GM19372 (cell line): ENCODE measurements at regions not wholly inside any gene's neighbourhood (a gene's known extent, or its start where the extent isn't known, plus 50 kb on each side); places are given as distances from the start of the nearest gene placed in this dataset.
"Not testable (repeated sequence)": the region's sequence is repeated elsewhere in the genome, so short reads cannot be mapped to it uniquely, and the experiment has no call there.

Source experiments
- ATAC-seq: cut with Tn5 transposase; IDR thresholded peaks from one replicate; pipeline ENCODE4 v1.9.1; 2021; ENCODE audit warnings: mild to moderate bottlenecking, low read depth, moderate library complexity; ENCODE audit not compliant: unreplicated experiment

DNA sequence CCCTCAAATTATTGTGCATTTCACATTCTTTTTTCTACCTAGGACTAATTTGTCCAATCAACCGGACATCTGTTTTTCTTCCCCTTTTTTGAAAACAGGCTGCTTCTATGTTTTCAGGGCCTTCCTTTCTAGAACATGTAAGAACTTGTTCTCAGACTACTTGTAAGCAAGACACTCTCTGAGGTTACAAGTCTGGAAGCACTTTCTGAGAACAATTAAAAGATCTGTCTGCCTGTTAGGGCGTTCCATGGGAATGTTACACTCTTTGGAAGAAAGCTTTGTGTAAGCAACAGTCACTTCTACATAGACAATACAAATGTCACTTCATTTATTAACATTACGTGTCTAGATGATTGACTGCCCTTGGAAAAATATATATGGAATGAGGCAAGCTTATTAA lies 50.9 kb upstream of the HSPB3 start:
- no peak for ATAC-seq

- no peak for ATAC-seq
Observed at GRCh38 chr5:54403885-54404416, 51.5 kb upstream of the HSPB3 start.

- ATAC-seq, result no peak
Observed at GRCh38 chr5:54403121-54403520, 52.4 kb upstream of the HSPB3 start.

GRCh38 chr5:54401515-54401914 lies 54.0 kb upstream of the HSPB3 start:
- peak; percentile 74 for ATAC-seq

DNA sequence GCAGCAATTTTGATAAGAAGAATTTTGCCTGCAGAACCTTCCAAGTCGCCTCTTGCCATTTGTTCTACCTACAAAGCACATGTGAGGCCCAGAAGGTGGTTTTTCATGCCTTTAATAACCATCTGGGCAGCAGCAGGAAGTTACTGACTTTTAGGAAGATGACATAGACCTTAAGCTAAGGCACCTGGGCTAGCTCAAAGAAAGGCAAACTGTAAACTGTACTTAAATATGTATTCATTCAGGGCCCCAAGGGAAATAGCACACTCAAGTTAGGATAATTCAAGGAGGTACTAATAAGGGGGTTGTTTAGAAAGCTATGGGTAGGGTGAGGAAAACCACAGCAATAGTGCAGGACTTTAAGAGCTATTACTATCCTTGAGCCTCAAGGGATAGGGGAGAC lies 57.3 kb upstream of the HSPB3 start:
- ATAC-seq, result no peak

- no peak for ATAC-seq
Observed at GRCh38 chr5:54397420-54397819, 58.1 kb upstream of the HSPB3 start.

DNA sequence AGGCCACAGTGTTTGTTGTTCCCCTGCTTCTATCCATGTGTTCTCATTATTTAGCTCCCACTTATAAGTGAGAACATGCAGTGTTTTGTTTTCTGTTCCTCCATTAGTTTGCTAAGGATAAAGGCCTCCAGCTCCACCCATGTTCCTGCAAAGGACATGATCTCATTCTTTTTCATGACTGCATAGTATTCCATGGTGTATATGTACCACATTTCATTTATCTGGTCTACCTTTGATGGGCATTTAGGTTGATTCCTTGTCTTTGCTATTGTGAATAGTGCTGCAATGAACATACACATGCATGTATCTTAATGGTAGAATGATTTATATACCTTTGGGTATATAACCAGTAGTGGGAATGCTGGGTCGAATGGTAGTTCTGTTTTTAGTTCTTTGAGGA lies 62.5 kb upstream of the HSPB3 start:
- ATAC-seq, result not testable (repeated sequence)

DNA sequence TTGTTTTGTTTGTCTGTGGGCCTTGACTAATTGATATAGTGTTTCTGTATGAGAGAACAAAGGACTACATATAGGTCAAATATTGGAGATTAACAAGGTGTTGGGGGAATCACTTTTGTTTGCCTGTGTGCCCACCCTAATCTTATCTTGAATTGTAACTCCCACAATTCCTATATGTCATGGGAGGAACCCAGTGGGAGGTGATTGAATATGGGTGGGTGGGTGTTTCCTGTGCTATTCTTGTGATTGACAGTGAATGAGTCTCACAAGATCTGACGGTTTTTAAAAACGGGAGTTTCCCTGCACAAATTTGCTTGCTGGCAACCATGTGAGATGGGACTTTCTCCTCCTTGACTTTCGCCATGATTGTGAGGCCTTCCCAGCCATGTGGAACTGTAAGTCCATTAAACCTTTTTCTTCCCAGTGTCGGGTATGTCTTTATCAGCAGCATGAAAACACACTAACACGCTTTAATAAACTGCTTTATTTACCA lies 64.9 kb upstream of the HSPB3 start:
- no peak for ATAC-seq

DNA sequence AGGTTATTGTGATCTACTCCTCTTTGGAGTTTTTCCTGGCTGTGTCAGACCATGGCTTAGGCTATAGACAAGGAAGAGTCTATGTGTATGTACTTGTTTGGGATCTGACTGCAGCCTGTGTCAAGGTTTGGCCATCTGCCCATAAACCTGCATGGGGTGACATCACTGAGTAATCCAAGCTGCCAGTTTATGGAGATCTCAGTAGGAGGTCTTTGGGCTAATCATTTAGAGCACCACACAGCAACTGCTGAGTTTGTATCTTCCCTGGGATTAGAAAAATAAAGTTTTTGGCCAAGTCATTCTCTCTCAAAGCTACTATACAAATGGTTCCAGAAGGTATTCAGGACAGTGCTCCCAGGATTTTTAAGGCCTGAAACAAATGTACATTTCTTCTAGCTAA lies 65.5 kb upstream of the HSPB3 start:
- ATAC-seq, result no peak

GRCh38 chr5:54389399-54389798 lies 66.1 kb upstream of the HSPB3 start:
- ATAC-seq, result not testable (repeated sequence)

DNA sequence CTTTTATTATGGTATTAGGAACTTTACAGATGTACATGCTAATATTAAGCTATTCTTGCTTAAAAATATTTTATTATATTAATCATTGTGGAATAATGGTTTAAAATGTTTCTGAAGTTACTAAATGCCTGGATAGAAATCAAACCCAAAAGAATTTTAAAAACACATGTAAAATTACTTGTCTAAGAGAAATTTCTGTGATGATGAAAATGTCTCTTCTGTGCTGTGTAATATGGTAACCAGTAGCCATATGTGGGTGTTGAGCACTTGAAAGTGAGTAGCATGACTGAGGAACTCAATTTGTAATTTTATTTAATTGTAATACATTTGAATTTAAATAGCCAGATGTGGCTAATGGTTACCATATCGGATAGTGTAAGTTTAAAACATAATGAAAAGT lies 66.7 kb upstream of the HSPB3 start:
- ATAC-seq, result no peak

- no peak for ATAC-seq
Observed at GRCh38 chr5:54388409-54388808, 67.1 kb upstream of the HSPB3 start.

GRCh38 chr5:54387659-54388232 lies 67.8 kb upstream of the HSPB3 start:
- no peak for ATAC-seq

- no peak for ATAC-seq
Observed at GRCh38 chr5:54387031-54387430, 68.5 kb upstream of the HSPB3 start.

DNA sequence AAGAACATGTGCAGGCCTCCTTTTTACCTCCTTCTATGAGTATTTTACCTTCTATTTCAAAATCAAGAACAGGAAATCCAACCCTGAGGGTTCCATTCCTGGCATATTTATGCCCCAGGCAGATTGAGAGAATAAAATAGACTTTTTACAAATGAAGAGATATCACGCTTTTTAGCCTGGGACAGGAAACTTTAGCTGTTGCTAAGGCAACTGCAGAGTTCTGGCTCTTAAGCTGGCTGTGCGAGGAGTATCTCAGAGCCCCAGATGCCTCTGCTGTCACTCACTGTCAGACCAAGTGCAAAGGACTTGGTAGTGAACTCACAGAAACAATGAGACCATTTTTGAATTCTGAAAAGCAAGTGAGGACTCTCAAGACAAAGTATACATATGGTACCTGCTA lies 69.5 kb upstream of the HSPB3 start:
- ATAC-seq, result no peak

GRCh38 chr5:54384356-54384933 lies 71.1 kb upstream of the HSPB3 start:
- no peak for ATAC-seq

GRCh38 chr5:54383941-54384340 lies 71.6 kb upstream of the HSPB3 start:
- ATAC-seq, result no peak

DNA sequence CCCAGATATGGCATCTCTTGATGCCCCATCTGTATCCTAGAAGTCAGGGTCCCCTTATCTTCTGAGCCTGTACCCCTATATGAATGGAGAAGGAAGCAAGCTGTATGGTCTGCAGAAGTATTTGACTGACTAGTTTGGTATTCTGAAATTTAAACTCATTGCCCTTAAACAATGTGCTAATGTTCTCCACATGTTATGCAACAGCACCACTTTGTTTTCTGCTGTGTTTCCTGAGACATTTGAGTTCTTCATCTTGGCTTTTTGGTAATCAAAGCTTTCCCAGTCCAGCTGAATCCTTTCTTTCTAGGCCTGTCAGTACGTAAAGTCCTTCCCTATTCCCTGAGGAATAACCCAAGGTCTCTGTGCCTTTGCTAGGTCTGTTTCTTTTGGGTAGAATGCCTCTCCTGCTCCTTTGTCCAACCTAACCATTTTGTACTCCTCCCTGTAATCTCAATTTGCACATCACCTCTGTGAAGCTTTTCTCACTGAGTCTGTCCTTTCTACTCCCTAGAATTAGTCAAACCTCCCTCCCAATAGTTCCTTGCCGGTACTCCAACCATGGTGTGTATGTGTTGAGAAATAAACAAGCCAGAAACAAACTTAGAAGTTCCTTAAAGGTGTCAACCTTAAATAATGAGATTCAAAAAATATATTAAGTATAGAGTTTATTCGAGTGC lies 72.1 kb upstream of the HSPB3 start:
- ATAC-seq, result no peak

DNA sequence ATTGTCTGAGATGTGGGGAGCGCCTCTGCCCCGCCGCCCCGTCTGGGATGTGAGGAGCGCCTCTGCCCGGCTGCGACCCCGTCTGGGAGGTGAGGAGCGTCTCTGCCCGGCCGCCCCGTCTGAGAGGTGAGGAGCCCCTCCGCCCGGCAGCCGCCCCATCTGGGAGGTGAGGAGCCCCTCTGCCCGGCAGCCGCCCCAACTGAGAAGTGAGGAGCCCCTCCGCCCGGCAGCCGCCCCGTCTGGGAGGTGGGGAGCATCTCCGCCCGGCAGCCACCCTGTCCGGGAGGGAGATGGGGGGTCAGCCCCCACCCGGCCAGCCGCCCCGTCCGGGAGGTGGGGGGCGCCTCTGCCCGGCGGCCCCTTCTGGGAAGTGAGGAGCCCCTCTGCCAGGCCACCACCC lies 70.9 kb upstream of the ARL15 start:
- ATAC-seq, result not testable (repeated sequence)

DNA sequence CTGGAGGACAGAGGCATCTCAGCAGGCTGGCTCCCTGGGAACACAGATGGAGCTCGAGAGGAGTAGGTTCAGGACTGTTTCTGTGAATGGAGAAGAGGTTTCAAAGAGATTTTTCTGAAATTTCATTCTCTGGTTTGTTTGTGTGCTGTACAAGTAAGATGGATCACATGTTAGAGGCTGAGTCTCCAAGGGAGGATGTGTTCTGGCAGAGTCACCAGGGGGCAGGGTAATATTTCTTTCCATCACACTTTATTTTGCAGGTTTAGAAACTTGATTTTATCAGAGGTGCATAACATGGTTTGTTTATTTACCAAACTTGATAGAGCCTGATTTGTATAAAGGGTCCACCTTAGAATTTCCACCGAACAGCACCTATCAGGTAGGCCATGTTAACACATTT lies 69.2 kb upstream of the ARL15 start:
- no peak for ATAC-seq

DNA sequence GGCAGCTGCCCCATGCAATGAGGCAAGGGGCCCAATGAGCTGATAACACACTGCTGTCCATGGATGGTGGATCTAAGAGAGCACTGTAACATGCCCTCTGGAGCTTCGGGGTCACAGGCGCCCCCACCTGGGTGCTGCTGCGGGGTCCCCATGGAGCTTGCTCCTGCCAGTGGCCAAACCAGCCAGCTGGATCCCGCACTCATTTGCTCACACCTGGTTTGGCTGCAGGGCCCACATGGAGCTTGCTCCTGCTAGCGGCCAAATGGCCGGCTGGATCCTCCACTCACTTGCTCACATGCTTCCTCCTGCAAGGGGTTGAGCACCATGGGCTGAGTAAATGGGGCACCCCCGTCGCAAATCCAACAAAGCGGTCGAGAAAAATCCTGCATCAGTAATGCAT lies 68.3 kb upstream of the ARL15 start:
- ATAC-seq, result no peak

GRCh38 chr5:54377339-54377738 lies 67.0 kb upstream of the ARL15 start:
- ATAC-seq, result not testable (repeated sequence)
